MM.1S (cell line): ENCODE measurements at regions not wholly inside any gene's neighbourhood (a gene's known extent, or its start where the extent isn't known, plus 50 kb on each side); places are given as distances from the start of the nearest gene placed in this dataset.

Experiments used
- CTCF ChIP-seq: fragments of 300-600 bp; sonication (generic); IDR thresholded peaks from 2 replicates; pipeline ENCODE4 v1.5.1; 2016; ENCODE audit warnings: antibody characterized with exemption, low read length, mixed read lengths
- EZH2phosphoT487 ChIP-seq: fragments of 300-600 bp; sonication (generic); IDR thresholded peaks from 2 replicates; pipeline ENCODE4 v1.6.1; 2018; ENCODE audit warnings: antibody characterized with exemption, low read length

- TF ChIP-seq EZH2phosphoT487 = no peak
- no peak for TF ChIP-seq CTCF
Measured at GRCh38 chr1:57826535-57826934, 402.7 kb upstream of the DAB1 start.
